Panc1 (cell line): ENCODE measurements at regions not wholly inside any gene's neighbourhood (a gene's known extent, or its start where the extent isn't known, plus 50 kb on each side); places are given as distances from the start of the nearest gene placed in this dataset.

Source experiments
- ATAC-seq: fragments of 200-7000 bp; cut with Tn5 transposase; 2 replicates; pipeline ENCODE4 v1.9.1; 2020; ENCODE audit warnings: mild to moderate bottlenecking, moderate library complexity
- BruUV-seq: library from RNA; stranded (reverse); fragments of 400-500 nt; replicated peaks from 2 replicates; lab custom pipeline; 2021; lab: Mats Ljungman, UMichigan
- CTCF ChIA-PET: fragments of 300-600 bp; sonication (Branson Sonifier 250); formaldehyde crosslinking; loops from one replicate; lab custom pipeline; 2022; ENCODE audit warnings: antibody characterized with exemption; lab: Charles Lee
- POLR2A ChIA-PET: fragments of 300-600 bp; sonication (Branson Sonifier 250); formaldehyde crosslinking; loops from one replicate; lab custom pipeline; 2022; ENCODE audit warnings: antibody characterized with exemption; lab: Charles Lee
- DNase-seq: peaks from one replicate; pipeline ENCODE4 v3.0.0-alpha.2; 2010; ENCODE audit warnings: low read depth, low spot score
- H3K27ac ChIP-seq: 2 replicates; pipeline ENCODE4 v1.5.1; 2011; ENCODE audit warnings: mild to moderate bottlenecking, low read length, inconsistent platforms
- H3K27me3 ChIP-seq: fragments of 200-500 bp; sonication (Bioruptor generic); 2 replicates; pipeline ENCODE4 v1.6.0; 2014; ENCODE audit warnings: low read length, inconsistent platforms; ENCODE audit not compliant: control insufficient read depth, insufficient read depth
- H3K36me3 ChIP-seq: fragments of 200-500 bp; sonication (Bioruptor generic); 2 replicates; pipeline ENCODE4 v1.5.1; 2014; ENCODE audit warnings: inconsistent platforms, mild to moderate bottlenecking, low read length, moderate library complexity; ENCODE audit not compliant: control insufficient read depth, insufficient read depth
- H3K4me1 ChIP-seq: 2 replicates; pipeline ENCODE4 v1.5.1; 2011; ENCODE audit warnings: inconsistent platforms, mild to moderate bottlenecking, low read length, moderate library complexity; ENCODE audit not compliant: control insufficient read depth, insufficient read depth
- H3K4me3 ChIP-seq, 2 experiments: 2 replicates each; pipeline ENCODE4 v1.5.1; 2011 to 2012; ENCODE audit warnings: low read depth in 2 of 2, low read length in 2 of 2, mild to moderate bottlenecking in 2 of 2, inconsistent platforms in 1 of 2, moderate library complexity in 1 of 2
- H3K9me3 ChIP-seq: fragments of 200-500 bp; sonication (Bioruptor generic); 2 replicates; pipeline ENCODE4 v1.5.1; 2014; ENCODE audit warnings: low read depth, mild to moderate bottlenecking, inconsistent platforms, low read length, moderate library complexity; ENCODE audit not compliant: control insufficient read depth, insufficient read depth
- CTCF ChIP-seq: fragments of 450-650 bp; IDR thresholded peaks from 2 replicates; pipeline ENCODE4 v1.5.1; 2017; ENCODE audit warnings: mild to moderate bottlenecking
- POLR2AphosphoS5 ChIP-seq: IDR thresholded peaks from 2 replicates; pipeline ENCODE4 v1.6.1; 2012; ENCODE audit warnings: mild to moderate bottlenecking, low read depth, low read length, moderate library complexity
- REST ChIP-seq, 2 experiments: IDR thresholded peaks; 2 replicates each; pipeline ENCODE4 v1.6.1; 2011 to 2012; ENCODE audit warnings: low read depth in 2 of 2, control low read depth in 1 of 2, low read length in 1 of 2, mild to moderate bottlenecking in 1 of 2, moderate library complexity in 1 of 2; ENCODE audit not compliant: insufficient read depth in 1 of 2
- SIN3A ChIP-seq: IDR thresholded peaks from 2 replicates; pipeline ENCODE4 v1.6.1; 2012; ENCODE audit warnings: low read depth, mild to moderate bottlenecking, low read length, moderate library complexity, borderline replicate concordance; ENCODE audit not compliant: insufficient read depth
- TCF7L2 ChIP-seq: IDR thresholded peaks from 2 replicates; pipeline ENCODE4 v1.6.1; 2011; ENCODE audit warnings: mild to moderate bottlenecking, low read depth, low read length, inconsistent platforms
- in situ Hi-C: cut with HindIII; loops from 2 replicates; pipeline ENCODE4 v1.10.0; 2016; ENCODE audit warnings: low sequenced_read_pairs, low pct_unique_long_range_greater_than_20kb
- intact Hi-C: fragments of 100-400 bp; cut with micrococcal nuclease; formaldehyde crosslinking; loops from one replicate; pipeline ENCODE4 v1.10.0; 2022; ENCODE audit not compliant: unreplicated experiment

GRCh38 chr6:163772701-163773100 is 358.2 kb downstream of the QKI start:
- in situ Hi-C loops (no loop called here), intact Hi-C loops (no loop called here)
- Histone ChIP-seq H3K9me3 (0 out of 2 replicates have a peak, but pooled peaks cover 3% of the 10 kb centered on the region), H3K36me3 (no peaks in the 10 kb centered on the region), H3K4me1 (no peaks in the 10 kb centered on the region), H3K27ac (no peak overlapping the region), H3K27me3 (peaks cover 1% of the 10 kb centered on the region; the same call in 1 of the 2 replicates), H3K4me3 (no peak overlapping the region)
- ChIA-PET CTCF (no interaction called here), POLR2A (interaction anchor here (0.7 kb wide), 1 partner anchor 219 kb away, joined by 4 read pairs; no protein-coding TSS in a partner anchor)
- ATAC-seq (no peak), DNase-seq (no peak)
- TF ChIP-seq SIN3A: no peak
- no peak for TF ChIP-seq POLR2AphosphoS5
- no TSS peak for BruUV-seq

GRCh38 chr6:163771180-163771579 is 356.7 kb downstream of the QKI start:
- no TSS peak for BruUV-seq
- DNase-seq (no peak), ATAC-seq (no peak)
- in situ Hi-C loops: no loop called here
- ChIA-PET CTCF (no interaction called here), POLR2A (no interaction called here)
- H3K27ac ChIP-seq: no peak overlapping the region
- H3K27me3 ChIP-seq: no peaks in the 10 kb centered on the region
- H3K36me3 ChIP-seq: no peaks in the 10 kb centered on the region
- 0 out of 2 replicates have a peak, but pooled peaks cover 3% of the 10 kb centered on the region for H3K9me3 ChIP-seq
- intact Hi-C loops: no loop called here
- TF ChIP-seq SIN3A (no peak), TCF7L2 (no peak), CTCF (no peak), REST (IDR thresholded peaks at IDR 0.05; ENCODE audit: insufficient read depth in 1 of 2, low read depth in 2 of 2, low read length in 1 of 2) (no peak), POLR2AphosphoS5 (no peak)
- no peak overlapping the region for H3K4me3 ChIP-seq
- no peaks in the 10 kb centered on the region for H3K4me1 ChIP-seq

- DNase-seq (no peak), ATAC-seq (no peak)
- Histone ChIP-seq H3K4me3 (no peak overlapping the region), H3K9me3 (0 out of 2 replicates have a peak, but pooled peaks cover 3% of the 10 kb centered on the region), H3K27ac (no peak overlapping the region), H3K4me1 (no peaks in the 10 kb centered on the region), H3K36me3 (no peaks in the 10 kb centered on the region), H3K27me3 (no peaks in the 10 kb centered on the region)
- intact Hi-C loops (no loop called here), in situ Hi-C loops (no loop called here)
- ChIA-PET CTCF (no interaction called here), POLR2A (no interaction called here)
- TF ChIP-seq POLR2AphosphoS5: no peak
- no peak for TF ChIP-seq SIN3A
- no peak for TF ChIP-seq REST (IDR thresholded peaks at IDR 0.05; ENCODE audit: insufficient read depth in 1 of 2, low read depth in 2 of 2, low read length in 1 of 2)
- no TSS peak for BruUV-seq
These were observed 354.4 kb downstream of the QKI start for GRCh38 chr6:163768905-163769304.
